ENCODE measurements at regions not wholly inside any gene's neighbourhood (a gene's known extent, or its start where the extent isn't known, plus 50 kb on each side); places are given as distances from the start of the nearest gene placed in this dataset.

GRCh38 chr5:145246961-145247744 is 588.0 kb downstream of the PRELID2 start:
- peak; percentile 29 for DNase-seq (ENCODE audit: low spot score)

DNA sequence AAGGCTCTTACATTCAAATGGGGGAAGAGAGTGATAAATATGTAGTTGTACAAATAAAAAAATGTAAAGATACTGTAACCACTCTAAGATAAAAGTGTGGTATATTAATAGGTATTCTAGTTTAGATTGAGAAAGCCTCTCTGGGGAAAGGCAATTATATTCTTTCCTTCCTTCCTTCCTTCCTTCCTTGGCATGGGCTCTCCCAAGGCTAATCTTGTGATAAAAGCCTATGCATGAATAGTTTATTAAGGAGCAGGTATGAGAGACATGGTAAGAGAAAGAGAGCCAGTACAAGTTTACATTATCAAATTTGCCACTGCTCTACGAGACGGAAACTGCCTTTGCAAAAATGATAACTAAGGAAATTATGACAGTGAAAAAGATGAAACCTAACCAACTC is 588.8 kb downstream of the PRELID2 start:
- DNase-seq (ENCODE audit: low spot score): no peak

DNA sequence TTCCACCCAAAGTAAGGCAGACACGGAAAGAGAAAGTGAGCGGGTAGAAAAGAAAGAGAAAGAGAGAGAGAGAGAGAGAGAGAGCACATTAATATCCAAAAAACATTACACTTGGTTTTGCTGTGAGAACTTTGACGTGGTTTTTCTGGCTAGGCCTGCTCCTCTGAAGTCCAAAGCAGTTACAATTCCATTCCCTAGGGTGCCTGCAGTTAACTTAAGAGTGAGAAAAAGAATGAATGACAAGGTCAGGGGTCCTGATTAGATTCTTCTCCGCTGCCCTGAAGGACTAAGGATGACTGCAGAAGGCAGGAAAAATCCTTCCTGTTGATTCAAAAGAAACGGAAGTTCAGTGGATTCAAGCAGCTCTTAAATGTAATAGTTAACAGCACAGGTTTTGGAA is 589.8 kb downstream of the PRELID2 start:
- DNase-seq (ENCODE audit: low spot score): no peak

DNA sequence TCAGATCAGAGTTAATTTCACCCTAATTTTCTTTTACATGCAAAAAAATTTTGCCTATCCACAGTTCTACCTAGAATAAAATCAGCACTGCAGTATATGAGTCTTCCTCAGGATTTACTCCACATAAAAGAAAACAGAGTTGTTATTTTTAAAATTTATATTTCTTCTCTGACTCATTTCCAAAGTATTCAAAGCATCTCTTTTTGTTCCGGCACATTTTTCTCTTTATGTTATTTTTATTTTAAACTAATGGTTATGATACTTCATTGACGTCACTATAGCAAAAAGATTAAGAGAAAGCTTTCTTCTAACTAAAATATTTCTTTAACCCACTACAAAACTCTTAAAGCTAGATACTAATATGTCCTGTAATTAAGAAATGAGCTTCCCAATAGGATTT is 590.4 kb downstream of the PRELID2 start:
- DNase-seq (ENCODE audit: low spot score): no peak

DNA sequence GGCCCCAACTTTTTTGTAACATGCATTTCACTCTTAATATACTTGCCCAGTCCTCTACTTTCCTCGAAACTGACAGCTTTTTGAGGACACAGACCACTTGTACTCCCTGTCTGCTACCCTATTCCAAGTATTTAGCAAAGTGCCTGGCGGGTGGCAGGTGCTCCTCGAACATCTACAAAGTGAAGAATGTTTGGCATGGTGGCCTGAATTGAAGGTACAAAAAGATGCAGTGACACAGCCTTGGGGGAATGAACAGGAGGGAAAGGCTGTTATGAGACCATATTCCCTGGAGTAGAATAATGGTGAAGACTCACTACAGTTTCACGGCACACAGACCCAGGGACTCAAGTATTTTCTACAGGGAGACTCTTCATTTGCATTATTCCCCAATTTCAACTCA is 590.9 kb downstream of the PRELID2 start:
- no peak for DNase-seq (ENCODE audit: low spot score)

DNA sequence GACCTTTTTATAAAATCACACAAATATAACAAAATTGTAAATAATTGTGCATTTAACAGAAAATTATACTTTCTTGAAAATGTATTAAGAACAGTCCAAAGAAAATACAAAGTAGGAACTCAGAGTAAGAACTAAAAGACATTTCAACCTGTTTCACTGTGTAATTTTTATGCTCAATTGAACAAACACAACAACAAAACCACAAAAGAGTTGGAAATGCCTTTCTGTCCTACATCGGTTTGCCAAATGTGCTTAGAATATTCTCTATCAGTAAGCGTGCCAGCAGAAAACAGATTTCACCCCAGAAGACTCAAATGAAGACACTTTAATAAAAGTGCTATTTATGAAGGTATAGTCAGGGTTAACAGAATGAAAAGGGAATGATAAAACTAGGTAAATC is 592.1 kb downstream of the PRELID2 start:
- DNase-seq (ENCODE audit: low spot score): no peak

DNA sequence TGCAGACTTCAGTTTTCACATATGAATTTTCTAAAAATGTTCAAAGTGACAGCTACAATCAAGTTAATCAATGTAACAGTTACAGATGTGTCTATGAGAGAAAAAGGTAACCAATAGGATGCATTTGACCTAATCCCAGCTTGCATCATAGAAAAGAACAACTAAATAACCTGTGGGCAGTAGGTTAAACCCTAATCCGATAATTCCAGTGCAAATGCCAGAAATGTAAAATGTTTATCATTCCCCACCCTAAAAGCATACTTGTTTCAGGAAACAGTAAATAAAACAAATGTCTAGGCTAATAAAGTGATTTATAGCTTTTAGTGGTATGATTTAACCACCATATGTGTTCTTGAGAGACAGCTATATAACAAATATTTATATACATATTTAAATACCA is 592.6 kb downstream of the PRELID2 start:
- DNase-seq (ENCODE audit: low spot score): no peak

GRCh38 chr5:145237843-145238242 is 597.3 kb downstream of the PRELID2 start:
- DNase-seq (ENCODE audit: low spot score): no peak

GRCh38 chr5:145236983-145237382 is 598.2 kb downstream of the PRELID2 start:
- DNase-seq (ENCODE audit: low spot score): no peak

DNA sequence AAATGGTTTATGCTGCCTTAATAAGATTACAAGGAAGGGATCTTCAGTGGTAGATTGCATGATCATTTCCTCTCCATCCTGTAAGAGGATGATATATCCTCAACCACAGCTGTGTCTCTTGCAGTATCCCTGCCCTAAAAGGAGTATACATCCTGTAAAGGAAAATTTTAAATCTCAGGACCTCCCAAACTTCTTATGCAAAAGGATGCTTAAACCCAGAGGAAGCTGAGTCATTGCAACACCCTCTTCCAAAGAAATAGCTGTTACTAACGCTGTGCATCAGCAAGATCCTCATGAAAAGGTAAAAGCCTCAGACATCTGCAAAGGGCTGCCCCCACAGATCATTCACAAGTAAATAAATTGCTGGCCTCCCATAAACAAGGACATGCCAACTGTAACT is 599.0 kb downstream of the PRELID2 start:
- DNase-seq (ENCODE audit: low spot score): no peak

DNA sequence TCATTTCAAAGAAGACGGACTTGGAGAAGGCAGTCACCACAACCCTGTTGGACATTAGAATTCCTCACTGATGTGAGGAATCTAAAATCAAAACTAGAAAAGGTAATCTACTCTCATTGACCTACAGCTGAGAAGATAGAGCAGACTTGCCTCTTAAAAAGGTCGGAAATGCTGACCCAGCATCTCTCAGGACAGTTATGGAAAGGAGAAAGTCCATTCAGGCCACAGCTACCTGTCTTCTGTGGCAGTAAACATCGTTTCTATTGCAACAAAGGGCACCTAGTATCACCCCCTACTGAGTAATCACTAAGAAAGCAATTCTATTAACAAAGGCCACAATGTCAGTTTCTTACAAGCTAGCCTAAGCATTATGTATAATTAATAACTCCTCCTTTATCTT is 601.7 kb downstream of the PRELID2 start:
- no peak for DNase-seq (ENCODE audit: low spot score)

- DNase-seq (ENCODE audit: low spot score): no peak
These were observed 604.4 kb downstream of the PRELID2 start for GRCh38 chr5:145230781-145231180.

GRCh38 chr5:145228564-145228963 is 606.6 kb downstream of the PRELID2 start:
- no peak for DNase-seq (ENCODE audit: low spot score)

DNA sequence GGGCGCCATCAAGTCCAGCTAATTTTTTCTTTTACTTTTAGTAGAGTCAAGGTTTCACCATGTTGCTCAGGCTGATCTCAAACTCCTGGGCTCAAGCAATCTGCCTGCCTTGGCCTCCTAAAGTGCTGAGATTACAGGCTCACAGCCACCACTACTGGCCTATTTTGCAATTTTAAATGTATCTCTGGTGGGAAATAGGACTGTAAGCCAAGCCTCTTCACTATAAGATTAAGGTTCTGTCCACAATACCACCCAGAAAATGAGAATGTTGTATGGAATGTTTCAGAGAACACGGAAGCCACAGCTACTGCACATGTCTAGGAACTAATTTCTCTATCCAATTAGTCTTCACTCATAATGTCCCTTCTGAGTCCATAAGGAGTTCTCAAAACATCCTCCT is 607.3 kb downstream of the PRELID2 start:
- no peak for DNase-seq (ENCODE audit: low spot score)

- DNase-seq (ENCODE audit: low spot score): no peak
These were observed 608.4 kb downstream of the PRELID2 start for GRCh38 chr5:145226726-145227125.

- no peak for DNase-seq (ENCODE audit: low spot score)
These were observed 609.6 kb downstream of the PRELID2 start for GRCh38 chr5:145225529-145225928.

DNA sequence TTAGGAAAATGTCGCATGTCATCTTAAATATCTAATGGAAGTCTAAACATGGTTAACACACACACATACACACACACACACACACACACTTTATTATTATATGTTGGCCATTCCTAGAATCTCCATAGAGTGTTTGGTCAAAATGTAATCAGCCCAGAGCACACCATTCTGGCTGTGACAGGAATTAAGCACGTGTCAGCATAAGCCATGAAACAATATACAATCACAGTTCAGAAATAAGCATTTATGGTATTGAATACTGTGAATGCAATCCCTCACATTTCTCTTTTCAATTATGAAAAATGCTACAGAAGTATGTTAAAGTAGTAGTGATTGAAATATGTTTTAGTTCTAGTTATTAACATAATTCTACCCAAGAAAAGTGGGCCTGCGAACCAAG is 611.6 kb downstream of the PRELID2 start:
- DNase-seq (ENCODE audit: low spot score): no peak

DNA sequence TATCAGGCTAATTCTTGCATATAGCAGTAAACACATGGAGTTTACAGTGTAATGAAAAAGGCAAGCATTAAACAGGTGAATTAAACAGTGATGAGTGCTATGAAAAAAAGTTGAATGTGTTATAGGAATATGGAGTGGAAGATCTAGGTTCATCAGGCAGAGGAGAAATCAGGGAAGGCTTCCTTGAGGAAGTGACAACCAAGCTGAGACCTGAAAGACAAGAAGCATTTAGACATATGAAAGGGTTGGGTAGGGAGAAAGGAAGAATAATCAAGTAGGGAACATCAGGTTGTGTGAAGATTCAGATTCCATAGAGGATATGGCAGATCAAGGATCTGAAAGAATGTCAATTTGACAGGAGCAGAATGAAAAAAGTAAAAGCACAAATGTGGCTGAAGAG is 612.5 kb downstream of the PRELID2 start:
- no peak for DNase-seq (ENCODE audit: low spot score)

DNA sequence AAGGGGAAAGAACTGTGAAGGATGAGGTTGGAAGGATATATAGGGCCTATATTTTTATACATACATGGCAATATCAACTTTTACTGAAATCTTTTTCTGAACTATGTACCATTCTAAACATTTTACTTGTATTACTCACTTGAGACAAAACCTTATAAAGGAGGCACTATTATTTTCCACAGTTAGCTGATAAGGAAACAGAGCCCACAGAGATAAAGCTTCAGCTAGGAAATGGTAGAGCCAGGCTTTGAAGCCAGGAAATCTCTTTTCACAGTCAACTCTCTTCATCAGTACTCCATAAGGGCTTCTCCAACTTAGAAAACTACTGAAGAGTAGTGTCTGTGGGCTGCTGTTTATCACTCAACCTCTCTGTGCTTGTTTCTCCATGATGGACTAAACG is 613.7 kb downstream of the PRELID2 start:
- no peak for DNase-seq (ENCODE audit: low spot score)

- DNase-seq (ENCODE audit: low spot score): no peak
These were observed 614.7 kb downstream of the PRELID2 start for GRCh38 chr5:145220481-145220880.

DNA sequence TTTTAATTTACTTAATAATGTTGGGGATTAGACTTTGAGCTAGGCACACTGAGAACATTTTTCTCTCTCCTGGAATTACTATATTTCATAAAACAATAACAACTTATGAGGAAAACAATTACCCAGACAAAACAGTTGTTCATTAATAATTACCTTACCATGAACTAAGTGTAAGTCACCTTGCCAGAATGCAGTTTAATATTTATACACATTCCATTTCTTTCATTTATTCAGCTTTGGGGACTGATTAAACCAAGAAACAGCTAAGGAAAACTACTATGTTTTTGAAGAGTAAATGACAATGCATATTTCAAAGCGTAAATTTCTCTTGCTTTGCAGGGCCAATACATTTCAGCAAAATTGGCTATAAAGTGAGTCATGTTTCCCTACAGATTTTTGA is 616.2 kb downstream of the PRELID2 start:
- DNase-seq (ENCODE audit: low spot score): no peak

- DNase-seq (ENCODE audit: low spot score): no peak
These were observed 617.1 kb downstream of the PRELID2 start for GRCh38 chr5:145218019-145218418.

- no peak for DNase-seq (ENCODE audit: low spot score)
These were observed 625.1 kb downstream of the PRELID2 start for GRCh38 chr5:145210020-145210419.

DNA sequence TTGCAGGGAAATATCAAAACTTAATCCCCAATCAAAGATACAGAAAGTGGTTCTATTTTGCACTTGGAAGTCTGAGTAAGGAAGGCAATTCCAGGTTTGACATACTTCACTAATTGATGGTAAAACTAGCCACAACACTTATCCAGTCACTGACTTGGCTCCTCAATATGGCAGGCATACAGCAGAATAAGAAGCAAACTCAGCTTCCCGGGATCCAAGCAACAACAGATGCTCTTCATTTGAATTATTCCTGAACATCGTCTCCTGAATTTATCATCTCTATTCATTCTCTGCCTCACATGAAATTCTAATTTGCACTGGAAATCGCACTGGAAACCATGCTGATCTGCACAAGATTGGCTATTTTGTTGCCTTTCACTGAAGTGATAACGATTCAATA is 629.6 kb downstream of the PRELID2 start:
- DNase-seq (ENCODE audit: low spot score): no peak
